Pulmonary artery endothelial cell (primary cell): ENCODE measurements at regions not wholly inside any gene's neighbourhood (a gene's known extent, or its start where the extent isn't known, plus 50 kb on each side); places are given as distances from the start of the nearest gene placed in this dataset.
"Not testable (repeated sequence)": the region's sequence is repeated elsewhere in the genome, so short reads cannot be mapped to it uniquely, and the experiment has no call there.

Experiments
- DNase-seq: peaks from one replicate; pipeline ENCODE4 v3.0.0-alpha.2; 2011; ENCODE audit warnings: low read depth, low spot score

DNA sequence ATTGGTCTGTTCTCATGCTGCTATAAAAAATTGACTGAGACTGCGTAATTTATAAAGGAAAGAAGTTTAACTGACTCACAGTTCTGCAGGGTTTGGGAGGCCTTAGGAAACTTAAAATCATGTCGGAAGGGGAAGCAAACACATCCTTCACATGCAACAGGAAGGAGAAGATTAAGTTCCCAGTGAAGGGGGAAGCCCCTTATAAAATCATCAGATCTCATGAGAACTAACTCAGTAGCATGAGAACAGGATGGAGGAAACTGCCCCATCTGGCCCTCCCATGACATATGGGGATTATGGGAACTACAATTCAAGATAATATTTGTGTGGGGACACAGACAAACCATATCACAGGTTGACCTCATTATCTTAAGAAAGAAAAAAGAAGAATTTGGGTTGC lies 134.5 kb downstream of the PPP1R3A start:
- no peak for DNase-seq

DNA sequence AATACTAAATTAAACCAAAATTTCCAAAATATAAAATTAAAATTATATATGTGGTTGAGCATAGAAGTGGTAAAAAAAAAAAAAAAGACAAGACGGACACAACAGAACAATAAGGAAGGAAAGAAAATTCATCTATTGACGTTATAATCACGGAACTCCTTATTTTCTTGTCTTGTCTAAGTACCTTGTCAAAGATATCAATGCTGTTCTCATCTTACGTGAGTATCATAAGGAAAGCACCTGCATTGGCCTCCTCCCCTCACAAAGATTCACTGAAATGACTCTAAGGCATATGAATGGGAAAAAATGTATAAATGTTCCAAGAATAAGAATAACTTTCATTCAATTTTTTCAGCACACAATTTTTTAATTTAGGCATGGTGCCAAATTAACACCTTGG lies 135.4 kb downstream of the PPP1R3A start:
- DNase-seq: no peak

GRCh38 chr7:113775804-113776203 lies 143.0 kb downstream of the PPP1R3A start:
- DNase-seq: no peak

GRCh38 chr7:113775401-113775800 lies 143.4 kb downstream of the PPP1R3A start:
- no peak for DNase-seq

GRCh38 chr7:113774182-113774807 lies 144.5 kb downstream of the PPP1R3A start:
- DNase-seq: no peak

DNA sequence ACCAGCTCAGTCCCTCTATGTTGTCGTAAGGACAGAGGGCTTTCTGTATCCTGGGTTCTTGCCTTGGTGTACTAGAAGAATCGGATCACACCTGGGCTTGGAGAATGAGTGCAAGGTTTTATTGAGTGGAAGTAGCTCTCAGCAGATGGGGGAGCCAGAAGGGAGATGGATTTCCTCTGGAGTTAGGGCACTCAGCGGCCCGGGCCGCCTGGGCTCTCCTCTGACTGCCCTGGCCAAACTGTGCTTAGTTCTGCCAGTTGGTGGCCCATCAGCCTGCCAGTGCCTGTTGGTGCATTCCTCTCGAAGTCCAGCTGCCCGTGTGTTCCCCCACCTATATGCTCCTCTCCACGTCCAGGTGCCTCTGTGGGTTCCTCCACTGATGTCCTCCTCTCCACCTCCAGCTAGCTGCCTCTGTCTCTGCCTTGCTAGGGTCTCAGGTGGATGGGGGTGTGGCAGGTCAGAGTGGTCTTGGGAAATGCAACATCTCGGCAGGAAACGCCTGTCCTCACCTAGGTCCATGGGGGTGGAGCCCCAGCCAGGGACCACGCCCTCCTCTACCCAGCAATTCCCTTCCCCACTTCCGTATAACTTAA lies 148.6 kb downstream of the PPP1R3A start:
- DNase-seq: no peak

- DNase-seq: no peak
Observed at GRCh38 chr7:113768387-113768786, 150.4 kb downstream of the PPP1R3A start.

GRCh38 chr7:113764401-113765035 lies 154.3 kb downstream of the PPP1R3A start:
- no peak for DNase-seq

GRCh38 chr7:113763226-113763625 lies 155.6 kb downstream of the PPP1R3A start:
- DNase-seq: no peak

GRCh38 chr7:113756250-113756649 lies 162.6 kb downstream of the PPP1R3A start:
- no peak for DNase-seq

- DNase-seq: no peak
Observed at GRCh38 chr7:113752689-113753088, 166.1 kb downstream of the PPP1R3A start.

GRCh38 chr7:113752289-113752688 lies 166.5 kb downstream of the PPP1R3A start:
- no peak for DNase-seq

GRCh38 chr7:113751547-113751946 lies 167.3 kb downstream of the PPP1R3A start:
- DNase-seq: no peak

GRCh38 chr7:113748385-113748784 lies 170.4 kb downstream of the PPP1R3A start:
- not testable (repeated sequence) for DNase-seq

DNA sequence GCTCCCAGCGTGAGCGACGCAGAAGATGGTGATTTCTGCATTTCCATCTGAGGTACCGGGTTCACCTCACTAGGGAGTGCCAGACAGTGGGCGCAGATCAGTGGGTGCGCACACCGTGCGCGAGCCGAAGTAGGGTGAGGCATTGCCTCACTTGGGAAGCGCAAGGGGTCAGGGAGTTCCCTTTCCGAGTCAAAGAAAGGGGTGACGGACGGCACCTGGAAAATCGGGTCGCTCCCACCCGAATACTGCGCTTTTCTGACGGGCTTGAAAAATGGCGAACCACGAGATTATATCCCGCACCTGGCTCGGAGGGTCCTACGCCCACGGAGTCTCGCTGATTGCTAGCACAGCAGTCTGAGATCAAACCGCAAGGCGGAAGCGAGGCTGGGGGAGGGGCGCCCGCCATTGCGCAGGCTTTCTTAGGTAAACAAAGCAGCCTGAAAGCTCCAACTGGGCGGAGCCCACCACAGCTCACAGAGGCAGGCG lies 175.8 kb downstream of the PPP1R3A start:
- DNase-seq: not testable (repeated sequence)

GRCh38 chr7:113742377-113742776 lies 176.4 kb downstream of the PPP1R3A start:
- no peak for DNase-seq

DNA sequence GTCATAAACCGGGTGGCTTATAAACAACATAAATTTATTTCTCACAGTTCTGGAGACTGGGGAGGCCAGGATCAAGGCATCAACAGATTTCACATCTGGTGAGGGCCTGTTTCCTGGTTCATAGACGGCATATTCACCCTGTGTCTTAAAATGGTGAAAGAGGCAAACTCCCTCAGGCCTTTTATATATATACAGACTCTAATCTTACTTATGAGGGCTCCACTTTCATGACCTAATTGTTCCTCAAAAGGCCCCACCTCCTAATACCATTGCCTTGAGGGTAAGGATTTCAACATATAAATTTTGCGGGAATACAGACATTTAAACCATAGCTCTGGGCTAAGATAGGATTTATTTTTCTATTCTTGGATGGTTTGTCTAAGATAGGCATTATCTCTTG lies 187.2 kb downstream of the PPP1R3A start:
- no peak for DNase-seq

DNA sequence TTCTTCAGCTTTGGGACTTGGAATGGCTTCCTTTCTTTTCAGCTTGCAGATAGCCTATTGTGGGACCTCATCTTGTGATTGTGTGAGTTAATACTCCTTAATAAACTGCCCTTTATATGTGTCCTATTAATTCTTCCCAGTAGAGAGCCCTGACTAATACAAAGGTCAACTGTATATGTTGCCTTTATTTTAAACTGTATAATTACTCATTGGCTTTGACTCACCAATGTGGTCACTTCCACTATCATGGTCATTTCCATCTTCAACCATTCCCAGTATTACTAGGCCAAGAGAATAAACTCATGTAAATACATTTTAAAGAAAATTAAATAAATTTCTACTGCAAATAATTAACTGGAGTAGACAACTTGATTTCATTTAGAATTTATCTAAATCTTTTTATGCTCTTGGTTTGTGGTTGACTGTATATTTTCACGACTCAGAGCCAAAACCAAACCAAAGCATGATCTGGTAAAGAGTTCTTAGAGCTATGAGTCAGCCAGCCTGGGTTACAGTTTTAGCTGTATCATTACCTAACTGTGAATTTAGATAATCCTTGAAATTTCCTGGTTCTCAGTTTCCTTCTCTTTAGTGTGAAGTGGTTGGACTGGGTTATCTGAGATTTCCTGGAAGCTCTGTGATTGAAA lies 188.4 kb downstream of the PPP1R3A start:
- no peak for DNase-seq

- DNase-seq: no peak
Observed at GRCh38 chr7:113727486-113727885, 191.3 kb downstream of the PPP1R3A start.

DNA sequence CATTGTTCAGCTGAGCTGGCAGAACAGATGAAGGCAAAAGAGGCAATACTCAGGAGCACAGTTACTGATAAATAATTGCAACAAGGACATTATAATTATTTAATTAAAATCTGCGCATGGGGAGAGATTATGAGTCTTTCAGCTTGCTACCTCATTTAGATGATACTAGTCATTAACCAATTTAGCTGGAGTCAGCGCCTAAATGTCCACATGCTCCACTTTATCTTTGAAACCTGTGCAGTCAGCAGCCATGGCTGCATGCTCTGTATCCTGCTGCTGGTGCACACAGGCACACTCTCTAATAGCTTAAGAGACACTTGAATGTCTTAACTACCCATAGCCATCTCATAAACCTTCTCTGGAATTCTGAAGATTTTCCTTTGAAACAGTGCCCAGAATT lies 196.8 kb downstream of the PPP1R3A start:
- DNase-seq: no peak

DNA sequence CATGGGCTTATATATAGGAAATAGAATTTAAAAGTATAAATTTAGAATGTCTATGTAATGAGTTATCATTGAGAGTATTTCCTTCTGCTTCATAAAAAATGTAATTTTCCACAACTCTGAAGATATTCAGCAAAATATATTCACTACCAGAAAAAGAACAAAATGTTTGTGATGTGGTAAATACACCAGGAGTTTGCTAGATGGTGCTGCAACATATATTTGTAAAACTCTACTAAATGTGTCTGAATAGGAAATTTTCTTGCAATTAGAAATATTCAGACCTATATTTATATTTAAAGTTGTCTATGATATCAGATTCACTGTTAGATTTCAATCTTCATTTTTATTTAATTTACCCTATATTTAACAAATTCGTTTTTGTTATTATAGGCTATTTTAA lies 201.1 kb downstream of the PPP1R3A start:
- no peak for DNase-seq
